AG09309 (cell line): ENCODE measurements at regions not wholly inside any gene's neighbourhood (a gene's known extent, or its start where the extent isn't known, plus 50 kb on each side); places are given as distances from the start of the nearest gene placed in this dataset.
A peak's percentile ranks its signal among the peaks of the same experiment; 100 is the strongest.

Experiments
- DNase-seq: peaks from one replicate; pipeline ENCODE4 v3.0.0-alpha.2; 2010; ENCODE audit warnings: low read depth
- H3K4me3 ChIP-seq: 2 replicates; pipeline ENCODE4 v1.5.1; 2011; ENCODE audit warnings: mild to moderate bottlenecking, low read depth, low read length, moderate library complexity; ENCODE audit not compliant: control insufficient read depth
- CTCF ChIP-seq: IDR thresholded peaks from 2 replicates; pipeline ENCODE4 v1.5.1; 2011; ENCODE audit warnings: mild to moderate bottlenecking, low read depth, low read length, inconsistent platforms; ENCODE audit not compliant: insufficient read depth, control insufficient read depth; ENCODE audit errors: missing control alignments

- no peak overlapping the region for H3K4me3 ChIP-seq
- no peak for DNase-seq
- no peak for TF ChIP-seq CTCF
Measured at GRCh38 chr12:19886065-19886464, 446.8 kb downstream of the AEBP2 start.

- no peak for TF ChIP-seq CTCF
- DNase-seq: no peak
- H3K4me3 ChIP-seq: no peak overlapping the region
Measured at GRCh38 chr12:19886639-19887064, 447.4 kb downstream of the AEBP2 start.

- no peak for DNase-seq
- no peak for TF ChIP-seq CTCF
Measured at GRCh38 chr12:19890024-19890423, 450.7 kb downstream of the AEBP2 start.

GRCh38 chr12:19891936-19892591 is 452.8 kb downstream of the AEBP2 start:
- DNase-seq: no peak
- no peak overlapping the region for H3K4me3 ChIP-seq
- no peak for TF ChIP-seq CTCF

More at GRCh38 chr12:19890024-19890423, 450.7 kb downstream of the AEBP2 start:
- no peak overlapping the region for H3K4me3 ChIP-seq

GRCh38 chr12:19893514-19893913 is 454.2 kb downstream of the AEBP2 start:
- TF ChIP-seq CTCF: peak; percentile 55
- no peak overlapping the region for H3K4me3 ChIP-seq
- DNase-seq: no peak

- no peak overlapping the region for H3K4me3 ChIP-seq
- no peak for TF ChIP-seq CTCF
- DNase-seq: peak; percentile 61
Measured at GRCh38 chr12:19894050-19894449, 454.8 kb downstream of the AEBP2 start.
